Small intestine (tissue), 7 donors: ENCODE measurements at regions not wholly inside any gene's neighbourhood (a gene's known extent, or its start where the extent isn't known, plus 50 kb on each side); places are given as distances from the start of the nearest gene placed in this dataset.
"Not testable (repeated sequence)": the region's sequence is repeated elsewhere in the genome, so short reads cannot be mapped to it uniquely, and the experiment has no call there.

Experiments used
- DNase-seq, 2 donors: peaks; one replicate each; pipeline versions ENCODE4 v3.0.0 to v3.0.0-alpha.2; 2013
- FAIRE-seq: peaks from 2 replicates; lab custom pipeline; 2012; peaks lifted over from hg19 to GRCh38; lab: Jason Lieb, UNC
- H3K27ac ChIP-seq, 3 donors: one replicate each; pipeline ENCODE4 v1.5.1; 2013; ENCODE audit warnings: low read length in 2 of 3, mild to moderate bottlenecking in 2 of 3, control low read depth in 1 of 3, inconsistent platforms in 1 of 3, low read depth in 1 of 3, moderate library complexity in 1 of 3
- H3K27me3 ChIP-seq, 3 donors: one replicate each; pipeline ENCODE4 v1.6.1; 2013; ENCODE audit warnings: low read length in 3 of 3, inconsistent platforms in 1 of 3; ENCODE audit not compliant: control insufficient read depth in 3 of 3, insufficient read depth in 3 of 3
- H3K36me3 ChIP-seq, 3 donors: one replicate each; pipeline ENCODE4 v1.6.1; 2013; ENCODE audit warnings: low read length in 3 of 3, inconsistent platforms in 1 of 3, low read depth in 1 of 3, mild to moderate bottlenecking in 1 of 3, moderate library complexity in 1 of 3; ENCODE audit not compliant: control insufficient read depth in 3 of 3, insufficient read depth in 2 of 3
- H3K4me1 ChIP-seq, 3 donors: one replicate each; pipeline ENCODE4 v1.6.1; 2013; ENCODE audit warnings: low read length in 2 of 3, inconsistent platforms in 1 of 3, low read depth in 1 of 3, mild to moderate bottlenecking in 1 of 3, moderate library complexity in 1 of 3; ENCODE audit not compliant: control insufficient read depth in 3 of 3, insufficient read depth in 2 of 3
- H3K4me3 ChIP-seq, 3 donors: one replicate each; pipeline ENCODE4 v1.5.1; 2013; ENCODE audit warnings: low read length in 3 of 3, control low read depth in 1 of 3, inconsistent platforms in 1 of 3, low read depth in 1 of 3, mild to moderate bottlenecking in 1 of 3, moderate library complexity in 1 of 3
- H3K9me3 ChIP-seq, 2 donors: one replicate each; pipeline ENCODE4 v1.6.1; 2013; ENCODE audit warnings: low read depth in 1 of 2, low read length in 1 of 2; ENCODE audit not compliant: control insufficient read depth in 2 of 2, insufficient read depth in 1 of 2
- WGBS, 3 donors: extraction: QIAGEN DNeasy Blood & Tissue Kit; methylation state at CpG; one replicate each; pipeline ENCODE4 v1.1.7; 2013; 5-methylcytosine and 5-hydroxymethylcytosine counted together
- donor health status: healthy with polysubstance abuse.
- donor health status: control.
- donor health status: control.
- donor health status: Bipolar disorder and iron deficiency.
- donor health status: healthy.

DNA sequence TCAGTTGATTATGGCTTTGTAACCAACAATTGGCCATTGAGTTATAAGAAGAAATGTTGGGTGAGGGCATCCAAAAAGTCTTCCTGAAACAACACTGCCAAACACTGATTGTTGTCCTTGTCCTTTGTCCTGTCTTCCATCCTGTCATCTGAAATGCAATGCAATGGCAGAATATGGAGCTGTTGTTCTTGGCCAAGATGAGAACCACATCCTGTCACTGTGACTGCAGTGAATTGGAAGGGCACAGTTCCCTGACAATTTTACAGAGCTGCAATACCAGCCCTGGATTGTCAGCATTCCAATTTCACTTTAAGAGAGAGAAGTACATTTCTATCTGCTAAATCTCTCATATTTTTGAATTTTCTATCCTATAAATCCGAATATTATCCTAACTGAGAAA, 613.3 kb downstream of the FLRT2 start:
- Histone ChIP-seq H3K4me3 (no peak overlapping the region), H3K27me3 (no peaks in the 10 kb centered on the region), H3K36me3 (no peaks in the 10 kb centered on the region), H3K27ac (no peak overlapping the region), H3K9me3 (no peaks in the 10 kb centered on the region), H3K4me1 (no peaks in the 10 kb centered on the region)
- DNase-seq (no peak), FAIRE-seq (no peak)
- 53 to 86% (median 65%) methylated on average over 1 of the region's 1 CpG for WGBS, 3 donors

DNA sequence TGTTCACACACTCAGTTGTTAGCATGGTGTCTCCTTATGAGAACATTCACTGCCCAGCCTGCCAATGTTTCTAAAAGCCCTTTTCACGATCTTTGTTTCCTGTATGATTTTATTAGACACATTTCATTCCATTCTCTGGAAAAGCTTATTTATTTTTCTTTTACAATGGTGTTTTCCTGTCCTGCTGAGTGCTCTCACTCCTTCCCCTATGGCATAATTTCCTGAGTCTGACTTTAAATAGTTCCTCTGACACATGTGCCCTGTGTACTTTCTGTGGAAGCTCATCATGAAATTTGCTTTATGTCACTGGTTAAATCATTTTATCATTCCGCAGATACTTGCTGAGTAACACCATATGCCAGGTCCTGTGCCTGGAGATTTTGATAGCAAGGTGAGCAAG, 612.0 kb downstream of the FLRT2 start:
- WGBS, 3 donors = 62 to 74% (median 69%) methylated on average over 2 of the region's 2 CpGs
- H3K27ac ChIP-seq = no peak overlapping the region
- DNase-seq (no peak), FAIRE-seq (no peak)
- no peaks in the 10 kb centered on the region for H3K27me3 ChIP-seq
- H3K4me3 ChIP-seq = no peak overlapping the region
- H3K9me3 ChIP-seq = no peaks in the 10 kb centered on the region
- H3K4me1 ChIP-seq = no peaks in the 10 kb centered on the region
- no peaks in the 10 kb centered on the region for H3K36me3 ChIP-seq

- no peak for FAIRE-seq
- H3K27ac ChIP-seq = no peak overlapping the region
- DNase-seq = no peak
- no peaks in the 10 kb centered on the region for H3K4me1 ChIP-seq
- H3K9me3 ChIP-seq = no peaks in the 10 kb centered on the region
- no peak overlapping the region for H3K4me3 ChIP-seq
- H3K36me3 ChIP-seq = no peaks in the 10 kb centered on the region
- H3K27me3 ChIP-seq = no peaks in the 10 kb centered on the region
- WGBS, 3 donors = 52 to 62% (median 59%) methylated on average over 1 of the region's 1 CpG
Measured at GRCh38 chr14:86129426-86129825, 599.5 kb downstream of the FLRT2 start.

- H3K27me3 ChIP-seq = no peaks in the 10 kb centered on the region
- no peak overlapping the region for H3K4me3 ChIP-seq
- 75 to 77% (median 76%) methylated on average over 4 of the region's 4 CpGs for WGBS, 3 donors
- H3K4me1 ChIP-seq = no peaks in the 10 kb centered on the region
- FAIRE-seq (no peak), DNase-seq (no peak)
- no peaks in the 10 kb centered on the region for H3K9me3 ChIP-seq
- no peaks in the 10 kb centered on the region for H3K36me3 ChIP-seq
- no peak overlapping the region for H3K27ac ChIP-seq
Measured at GRCh38 chr14:86124328-86124727, 594.4 kb downstream of the FLRT2 start.

- H3K4me3 ChIP-seq = no peak overlapping the region
- no peaks in the 10 kb centered on the region for H3K4me1 ChIP-seq
- no peaks in the 10 kb centered on the region for H3K27me3 ChIP-seq
- DNase-seq = no peak
- no peak overlapping the region for H3K27ac ChIP-seq
- no peak for FAIRE-seq
- no peaks in the 10 kb centered on the region for H3K9me3 ChIP-seq
- no peaks in the 10 kb centered on the region for H3K36me3 ChIP-seq
- 47 to 73% (median 72%) methylated on average over 1 of the region's 1 CpG for WGBS, 3 donors
Measured at GRCh38 chr14:86115972-86116371, 586.0 kb downstream of the FLRT2 start.

DNA sequence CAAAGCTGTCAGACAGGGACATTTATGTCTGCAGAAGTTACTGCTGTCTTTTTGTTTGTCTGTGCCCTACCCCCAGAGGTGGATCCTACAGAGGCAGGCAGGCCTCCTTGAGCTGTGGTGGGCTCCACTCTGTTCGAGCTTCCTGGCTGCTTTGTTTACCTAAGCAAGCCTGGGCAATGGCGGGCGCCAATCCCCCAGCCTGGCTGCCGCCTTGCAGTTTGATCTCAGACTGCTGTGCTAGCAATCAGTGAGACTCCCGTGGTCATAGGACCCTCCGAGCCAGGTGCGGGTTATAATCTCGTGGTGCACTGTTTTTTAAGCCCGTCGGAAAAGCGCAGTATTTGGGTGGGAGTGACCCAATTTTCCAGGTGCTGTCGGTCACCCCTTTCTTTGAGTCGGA, 580.9 kb downstream of the FLRT2 start:
- H3K4me3 ChIP-seq, H3K27ac ChIP-seq, H3K27me3 ChIP-seq, H3K4me1 ChIP-seq, H3K9me3 ChIP-seq, H3K36me3 ChIP-seq, DNase-seq, FAIRE-seq: not testable (repeated sequence)
- 84 to 86% (median 85%) methylated on average over 11 to 13 of the region's 13 CpGs for WGBS, 3 donors

DNA sequence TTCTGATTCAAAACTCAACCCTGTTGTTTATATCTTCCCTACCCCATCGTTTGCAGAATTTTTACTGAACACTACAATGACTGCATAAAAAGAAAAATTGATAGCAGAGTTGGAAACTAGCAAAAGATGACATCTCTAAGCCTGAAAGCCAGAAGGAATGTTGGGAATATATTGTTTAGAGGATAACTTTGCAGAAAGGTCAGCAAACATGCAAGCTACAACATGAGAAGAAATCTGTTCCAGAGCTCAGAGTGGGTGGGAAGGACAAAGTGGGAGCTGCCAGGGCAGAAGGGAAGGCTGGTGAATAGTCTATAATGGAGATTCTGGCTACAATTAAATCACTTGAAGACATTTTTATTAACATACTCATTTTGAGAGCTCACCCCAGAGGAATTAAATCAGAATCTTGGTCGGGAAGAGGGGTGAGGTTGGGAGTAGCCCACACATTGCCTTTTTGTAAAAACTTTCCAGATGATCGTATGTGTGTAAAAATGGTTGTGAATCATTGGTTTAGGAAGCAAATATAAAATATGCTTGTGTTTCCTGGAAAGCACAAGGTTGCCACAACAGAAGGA, 574.8 kb downstream of the FLRT2 start:
- Histone ChIP-seq H3K4me3 (no peak overlapping the region), H3K27me3 (no peaks in the 10 kb centered on the region), H3K36me3 (no peaks in the 10 kb centered on the region), H3K4me1 (no peaks in the 10 kb centered on the region), H3K27ac (no peak overlapping the region), H3K9me3 (peaks cover 0 to 4% of the 10 kb centered on the region in 2 donors)
- 50 to 62% (median 53%) methylated on average over 3 of the region's 3 CpGs for WGBS, 3 donors
- no peak for FAIRE-seq
- DNase-seq = no peak

DNA sequence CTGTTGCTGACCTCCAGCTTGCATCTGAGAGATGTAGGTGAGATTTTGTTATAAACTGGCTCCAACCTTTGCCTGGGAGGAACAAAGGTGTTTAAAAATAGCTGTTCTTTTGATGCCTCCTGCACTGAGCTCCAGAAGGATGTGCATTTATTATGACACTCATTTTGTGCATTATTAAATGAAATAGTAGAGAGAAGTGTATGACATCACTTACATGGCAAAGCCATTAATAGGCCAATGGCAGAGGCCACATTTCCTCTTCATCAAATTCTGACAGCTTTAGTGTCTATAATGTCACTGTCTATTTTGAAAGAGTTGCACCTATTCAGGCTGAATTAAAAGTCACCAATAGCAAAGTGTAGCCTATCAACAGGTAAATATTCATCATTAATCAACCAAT, 564.6 kb downstream of the FLRT2 start:
- DNase-seq (no peak), FAIRE-seq (no peak)
- H3K27ac ChIP-seq = no peak overlapping the region
- H3K4me1 ChIP-seq = no peaks in the 10 kb centered on the region
- H3K4me3 ChIP-seq = no peak overlapping the region
- H3K27me3 ChIP-seq = no peaks in the 10 kb centered on the region
- H3K9me3 ChIP-seq = peaks cover 0 to 5% of the 10 kb centered on the region in 2 donors
- no peaks in the 10 kb centered on the region for H3K36me3 ChIP-seq

DNA sequence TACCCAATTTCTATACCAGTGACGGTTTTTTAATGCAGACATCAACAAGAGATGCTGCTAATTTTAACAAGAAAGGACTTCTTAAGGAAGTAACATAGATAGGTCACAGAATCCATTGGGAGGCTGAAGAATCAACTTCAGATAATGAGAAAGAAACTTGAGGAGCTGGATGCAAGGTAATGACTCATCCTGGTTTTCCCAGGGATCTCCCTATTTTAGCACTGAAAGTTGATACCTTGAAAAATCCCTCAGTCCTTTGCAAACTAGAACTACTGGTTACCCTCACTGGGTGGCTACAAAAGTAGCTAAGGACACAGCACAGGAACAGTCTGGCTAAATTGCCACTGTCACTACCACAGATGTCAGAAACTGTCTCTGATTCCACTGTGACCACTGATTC, 561.9 kb downstream of the FLRT2 start:
- WGBS, 3 donors = 43 to 80% (median 53%) methylated on average over 1 of the region's 1 CpG
- no peaks in the 10 kb centered on the region for H3K36me3 ChIP-seq
- H3K27ac ChIP-seq = no peak overlapping the region
- H3K4me3 ChIP-seq = no peak overlapping the region
- no peak for FAIRE-seq
- no peaks in the 10 kb centered on the region for H3K4me1 ChIP-seq
- no peak for DNase-seq
- peaks cover 0 to 5% of the 10 kb centered on the region in 2 donors for H3K9me3 ChIP-seq
- no peaks in the 10 kb centered on the region for H3K27me3 ChIP-seq
